WTC11 (cell line): ENCODE measurements at regions not wholly inside any gene's neighbourhood (a gene's known extent, or its start where the extent isn't known, plus 50 kb on each side); places are given as distances from the start of the nearest gene placed in this dataset.

Experiments
- ATAC-seq: fragments of 200-7000 bp; cut with Tn5 transposase; 2 replicates; pipeline ENCODE4 v1.10.0; 2021; ENCODE audit warnings: mild to moderate bottlenecking, moderate library complexity
- CTCF ChIA-PET: fragments of 300-600 bp; sonication (Branson Sonifier 250); formaldehyde crosslinking; loops from one replicate; lab custom pipeline; 2021; ENCODE audit warnings: antibody characterized with exemption; lab: Charles Lee
- POLR2A ChIA-PET: fragments of 350-600 bp; sonication (Branson Sonifier 250); formaldehyde crosslinking; loops from one replicate; lab custom pipeline; 2021; ENCODE audit warnings: antibody characterized with exemption; lab: Charles Lee
- DNase-seq: peaks from one replicate; pipeline ENCODE4 v3.0.0; 2021; ENCODE audit warnings: low spot score
- H3K27ac Mint-ChIP-seq: 2 replicates; pipeline ENCODE4 v1.8.0; 2021; ENCODE audit warnings: mixed read lengths
- H3K27me3 Mint-ChIP-seq: 2 replicates; pipeline ENCODE4 v1.8.0; 2021; ENCODE audit warnings: low read depth, mild to moderate bottlenecking, moderate library complexity, mixed read lengths
- H3K36me3 Mint-ChIP-seq: 2 replicates; pipeline ENCODE4 v1.8.0; 2021; ENCODE audit warnings: mixed read lengths
- H3K4me1 Mint-ChIP-seq: 2 replicates; pipeline ENCODE4 v1.8.0; 2022; ENCODE audit warnings: mixed read lengths
- H3K4me3 Mint-ChIP-seq: 2 replicates; pipeline ENCODE4 v1.8.0; 2021; ENCODE audit warnings: mild to moderate bottlenecking, moderate library complexity, mixed read lengths
- H3K9me3 Mint-ChIP-seq: 2 replicates; pipeline ENCODE4 v1.8.0; 2021; ENCODE audit warnings: mixed read lengths
- ARID4B ChIP-seq: sonication (generic); formaldehyde crosslinking; IDR thresholded peaks from 2 replicates; pipeline ENCODE4 v1.8.0; 2023; ENCODE audit warnings: missing genetic modification reagents, mild to moderate bottlenecking, borderline replicate concordance
- ATF3 ChIP-seq: sonication (generic); formaldehyde crosslinking; conservative IDR thresholded peaks from 2 replicates; pipeline ENCODE4 v1.8.1; 2022; ENCODE audit warnings: mild to moderate bottlenecking, missing genetic modification reagents
- ATF6 ChIP-seq: sonication (generic); formaldehyde crosslinking; IDR thresholded peaks from 2 replicates; pipeline ENCODE4 v1.8.1; 2023; ENCODE audit warnings: mild to moderate bottlenecking, missing genetic modification reagents
- E2F1 ChIP-seq: sonication (generic); formaldehyde crosslinking; IDR thresholded peaks from 2 replicates; pipeline ENCODE4 v1.8.0; 2022; ENCODE audit warnings: mild to moderate bottlenecking, missing genetic modification reagents
- E2F4 ChIP-seq: sonication (generic); formaldehyde crosslinking; IDR thresholded peaks from 2 replicates; pipeline ENCODE4 v1.8.1; 2022; ENCODE audit warnings: low read depth, mild to moderate bottlenecking, moderate library complexity, missing genetic modification reagents, borderline replicate concordance
- ELF4 ChIP-seq: sonication (generic); formaldehyde crosslinking; IDR thresholded peaks from 2 replicates; pipeline ENCODE4 v1.8.1; 2022; ENCODE audit warnings: low read depth, mild to moderate bottlenecking, moderate library complexity, missing genetic modification reagents
- FOXK1 ChIP-seq: sonication (generic); formaldehyde crosslinking; IDR thresholded peaks from 2 replicates; pipeline ENCODE4 v1.8.0; 2022; ENCODE audit warnings: mild to moderate bottlenecking, moderate library complexity, missing genetic modification reagents
- FOXP1 ChIP-seq: sonication (generic); formaldehyde crosslinking; IDR thresholded peaks from 2 replicates; pipeline ENCODE4 v1.8.0; 2022; ENCODE audit warnings: missing genetic modification reagents, mild to moderate bottlenecking, moderate library complexity, borderline replicate concordance
- FOXP4 ChIP-seq: sonication (generic); formaldehyde crosslinking; IDR thresholded peaks from 2 replicates; pipeline ENCODE4 v1.8.0; 2022; ENCODE audit warnings: mild to moderate bottlenecking, missing genetic modification reagents
- MYBL2 ChIP-seq: sonication (generic); formaldehyde crosslinking; IDR thresholded peaks from 2 replicates; pipeline ENCODE4 v1.8.1; 2023; ENCODE audit warnings: mild to moderate bottlenecking, moderate library complexity, missing genetic modification reagents
- NR2C2 ChIP-seq: sonication (generic); formaldehyde crosslinking; IDR thresholded peaks from 2 replicates; pipeline ENCODE4 v1.8.0; 2022; ENCODE audit warnings: mild to moderate bottlenecking, missing genetic modification reagents
- ZNF138 ChIP-seq: sonication (generic); formaldehyde crosslinking; conservative IDR thresholded peaks from 2 replicates; pipeline ENCODE4 v1.8.1; 2022; ENCODE audit warnings: mild to moderate bottlenecking, moderate library complexity, missing genetic modification reagents
- ZNF671 ChIP-seq: fragments of 250-450 bp; sonication (Bioruptor Pico); IDR thresholded peaks from 2 replicates; pipeline ENCODE4 v1.8.0; 2021; ENCODE audit warnings: mild to moderate bottlenecking

- TF ChIP-seq FOXP4 (CRISPR knock-in tag): no peak
- TF ChIP-seq FOXK1 (CRISPR knock-in tag): no peak
Measured at GRCh38 chr2:43110442-43110871, 115.9 kb downstream of the ZFP36L2 start (continued).

- POLR2A ChIA-PET: no interaction called here
- H3K4me1 Mint-ChIP-seq: peaks cover 11% of the 10 kb centered on the region; the same call in 1 of the 2 replicates
- CTCF ChIA-PET: no interaction called here
Measured at GRCh38 chr2:43109261-43109743, 117.1 kb downstream of the ZFP36L2 start.

More at GRCh38 chr2:43109261-43109743, 117.1 kb downstream of the ZFP36L2 start:
- no peak overlapping the region for H3K4me3 Mint-ChIP-seq
- ATAC-seq (no peak), DNase-seq (no peak)
- TF ChIP-seq ZNF671 (CRISPR knock-in tag) (no peak), NR2C2 (CRISPR knock-in tag) (no peak), FOXP1 (CRISPR knock-in tag) (no peak), ZNF138 (CRISPR knock-in tag) (no peak), E2F1 (CRISPR knock-in tag) (no peak), ATF3 (CRISPR knock-in tag) (no peak), ATF6 (CRISPR knock-in tag) (no peak), ELF4 (CRISPR knock-in tag) (no peak), MYBL2 (CRISPR knock-in tag) (no peak), E2F4 (CRISPR knock-in tag) (no peak), ARID4B (CRISPR knock-in tag) (no peak)
- peaks cover 2% of the 10 kb centered on the region; the same call in 1 of the 2 replicates for H3K36me3 Mint-ChIP-seq
- H3K9me3 Mint-ChIP-seq: peaks cover 4% of the 10 kb centered on the region
- H3K27me3 Mint-ChIP-seq: peaks cover 2% of the 10 kb centered on the region
- H3K27ac Mint-ChIP-seq: no peak overlapping the region
